GM21515 (cell line): ENCODE measurements at regions not wholly inside any gene's neighbourhood (a gene's known extent, or its start where the extent isn't known, plus 50 kb on each side); places are given as distances from the start of the nearest gene placed in this dataset.
"Not testable (repeated sequence)": the region's sequence is repeated elsewhere in the genome, so short reads cannot be mapped to it uniquely, and the experiment has no call there.

ENCODE experiments used
- ATAC-seq: cut with Tn5 transposase; IDR thresholded peaks from one replicate; pipeline ENCODE4 v1.9.1; 2021; ENCODE audit not compliant: unreplicated experiment

- ATAC-seq, result no peak
These were observed 159.6 kb upstream of the STK32A start for GRCh38 chr5:147075187-147075586.

- ATAC-seq, result no peak
These were observed 154.4 kb upstream of the STK32A start for GRCh38 chr5:147080391-147080790.

GRCh38 chr5:147081311-147081764 lies 153.5 kb upstream of the STK32A start:
- ATAC-seq, result no peak

- ATAC-seq, result no peak
These were observed 150.1 kb upstream of the STK32A start for GRCh38 chr5:147084702-147085101.

GRCh38 chr5:147085409-147085808 lies 149.4 kb upstream of the STK32A start:
- no peak for ATAC-seq

GRCh38 chr5:147092044-147092443 lies 142.8 kb upstream of the STK32A start:
- no peak for ATAC-seq

GRCh38 chr5:147093138-147093537 lies 141.7 kb upstream of the STK32A start:
- no peak for ATAC-seq

- ATAC-seq, result no peak
These were observed 139.1 kb upstream of the STK32A start for GRCh38 chr5:147095740-147096139.

- ATAC-seq, result no peak
These were observed 136.5 kb upstream of the STK32A start for GRCh38 chr5:147098233-147098790.

- ATAC-seq, result no peak
These were observed 133.0 kb upstream of the STK32A start for GRCh38 chr5:147101659-147102369.

GRCh38 chr5:147112899-147113298 lies 121.9 kb upstream of the STK32A start:
- no peak for ATAC-seq

GRCh38 chr5:147113967-147114366 lies 120.9 kb upstream of the STK32A start:
- ATAC-seq, result no peak

- not testable (repeated sequence) for ATAC-seq
These were observed 95.1 kb upstream of the STK32A start for GRCh38 chr5:147139759-147140158.

- ATAC-seq, result no peak
These were observed 94.3 kb upstream of the STK32A start for GRCh38 chr5:147140558-147140957.

- ATAC-seq, result not testable (repeated sequence)
These were observed 93.2 kb upstream of the STK32A start for GRCh38 chr5:147141580-147141979.

GRCh38 chr5:147143215-147143614 lies 91.6 kb upstream of the STK32A start:
- ATAC-seq, result no peak

GRCh38 chr5:147145328-147145727 lies 89.5 kb upstream of the STK32A start:
- no peak for ATAC-seq

- ATAC-seq, result no peak
These were observed 86.1 kb upstream of the STK32A start for GRCh38 chr5:147148715-147149114.

GRCh38 chr5:147152086-147152485 lies 82.7 kb upstream of the STK32A start:
- ATAC-seq, result no peak

GRCh38 chr5:147154809-147155208 lies 80.0 kb upstream of the STK32A start:
- no peak for ATAC-seq

- ATAC-seq, result no peak
These were observed 78.8 kb upstream of the STK32A start for GRCh38 chr5:147156012-147156411.

- ATAC-seq, result no peak
These were observed 73.7 kb upstream of the STK32A start for GRCh38 chr5:147160902-147161700.
